Endothelial cell of umbilical vein (primary cell): ENCODE measurements at regions not wholly inside any gene's neighbourhood (a gene's known extent, or its start where the extent isn't known, plus 50 kb on each side); places are given as distances from the start of the nearest gene placed in this dataset.

Experiments
- BruUV-seq: library from RNA; stranded (reverse); fragments of 400-500 nt; replicated peaks from 2 replicates; lab custom pipeline; 2021; lab: Mats Ljungman, UMichigan
- CTCF ChIA-PET: fragments of 300-600, 350-600 bp; sonication (Branson Sonifier 250); formaldehyde crosslinking; loops from one replicate; lab custom pipeline; 2021; ENCODE audit warnings: antibody characterized with exemption, inconsistent platforms; lab: Charles Lee
- POLR2A ChIA-PET: fragments of 300-600, 350-600 bp; sonication (Branson Sonifier 250); formaldehyde crosslinking; loops from one replicate; lab custom pipeline; 2021; ENCODE audit warnings: antibody characterized with exemption, inconsistent platforms; lab: Charles Lee
- DNase-seq: peaks from one replicate; pipeline ENCODE4 v3.0.0-alpha.2; 2011; ENCODE audit warnings: low read depth, low spot score
- FAIRE-seq: peaks from 2 replicates; lab custom pipeline; 2011; peaks lifted over from hg19 to GRCh38; lab: Jason Lieb, UNC
- H2AFZ ChIP-seq: 2 replicates; pipeline ENCODE4 v1.6.0; 2012; ENCODE audit warnings: low read depth, low read length, control low read depth, inconsistent platforms
- H3K27ac ChIP-seq: 2 replicates; pipeline ENCODE4 v1.5.1; 2011; ENCODE audit warnings: low read depth, mild to moderate bottlenecking, control low read depth, low read length, moderate library complexity; ENCODE audit not compliant: insufficient read depth
- H3K27me3 ChIP-seq, 2 experiments: 2 replicates each; pipeline versions ENCODE4 v1.6.0 to v1.6.1; 2011; ENCODE audit warnings: low read length in 2 of 2, mixed read lengths in 1 of 2; ENCODE audit not compliant: control insufficient read depth in 2 of 2, insufficient read depth in 2 of 2
- H3K36me3 ChIP-seq, 2 experiments: 2 replicates in 1 of 2; 3 replicates in 1 of 2; pipeline ENCODE4 v1.5.1; 2011; ENCODE audit warnings: low read length in 2 of 2, mild to moderate bottlenecking in 1 of 2, moderate library complexity in 1 of 2; ENCODE audit not compliant: control insufficient read depth in 2 of 2, insufficient read depth in 2 of 2; ENCODE audit errors: extremely low read depth in 1 of 2
- H3K4me1 ChIP-seq: 3 replicates; pipeline ENCODE4 v1.5.1; 2011; ENCODE audit warnings: mild to moderate bottlenecking, low read length; ENCODE audit not compliant: control insufficient read depth, insufficient read depth; ENCODE audit errors: extremely low read depth
- H3K4me2 ChIP-seq: 2 replicates; pipeline ENCODE4 v1.6.1; 2011; ENCODE audit warnings: low read length, control low read depth, mixed read lengths; ENCODE audit not compliant: insufficient read depth
- H3K4me3 ChIP-seq, 3 experiments: fragments of 200-600 bp in 1 of 3; sonication (generic), shearing (Covaris generic) in 1 of 3; replicated peaks in 1 of 3; 2 replicates each; pipeline ENCODE4 v1.5.1; 2011 to 2016; ENCODE audit warnings: control low read depth in 3 of 3, low read length in 3 of 3, mild to moderate bottlenecking in 2 of 3, inconsistent platforms in 1 of 3, low read depth in 1 of 3, moderate library complexity in 1 of 3; ENCODE audit not compliant: insufficient read depth in 1 of 3
- H3K79me2 ChIP-seq: 2 replicates; pipeline ENCODE4 v1.6.0; 2012; ENCODE audit warnings: low read length, inconsistent platforms; ENCODE audit not compliant: control insufficient read depth, insufficient read depth
- H3K9ac ChIP-seq: replicated peaks from 2 replicates; pipeline ENCODE3; 2011; ENCODE audit warnings: low read length, control low read depth; ENCODE audit not compliant: insufficient read depth; ENCODE audit errors: extremely low read depth
- H3K9me1 ChIP-seq: replicated peaks from 3 replicates; pipeline ENCODE4 v1.6.0; 2011; ENCODE audit warnings: mild to moderate bottlenecking, low read length; ENCODE audit not compliant: control insufficient read depth, insufficient read depth; ENCODE audit errors: extremely low read depth
- H3K9me3 ChIP-seq: replicated peaks from 2 replicates; pipeline ENCODE4 v1.5.1; 2012; ENCODE audit warnings: low read length, inconsistent platforms; ENCODE audit not compliant: control insufficient read depth, insufficient read depth
- H4K20me1 ChIP-seq: replicated peaks from 2 replicates; pipeline ENCODE3; 2011; ENCODE audit warnings: mild to moderate bottlenecking, low read length; ENCODE audit not compliant: control insufficient read depth, insufficient read depth; ENCODE audit errors: extremely low read depth
- CTCF ChIP-seq, 2 donors: IDR thresholded peaks; 1 replicate in 1 of 2; 2 replicates in 1 of 2; pipeline ENCODE4 v1.5.1; 2011; ENCODE audit warnings: low read length in 2 of 2, mild to moderate bottlenecking in 2 of 2, moderate library complexity in 2 of 2, control low read depth in 1 of 2, inconsistent platforms in 1 of 2, low read depth in 1 of 2; ENCODE audit not compliant: insufficient read depth in 1 of 2; ENCODE audit errors: extremely low read depth in 1 of 2
- EZH2 ChIP-seq: IDR thresholded peaks from 2 replicates; pipeline ENCODE4 v1.6.1; 2012; ENCODE audit warnings: borderline replicate concordance, low read depth, mild to moderate bottlenecking, moderate library complexity, low read length, inconsistent platforms; ENCODE audit not compliant: severe bottlenecking
- FOS ChIP-seq: IDR thresholded peaks from 2 replicates; pipeline ENCODE4 v1.6.1; 2011; ENCODE audit warnings: mild to moderate bottlenecking, low read length, moderate library complexity, borderline replicate concordance; ENCODE audit not compliant: insufficient read depth
- GATA2 ChIP-seq: IDR thresholded peaks from 2 replicates; pipeline ENCODE4 v1.7.0; 2011; ENCODE audit warnings: low read depth, mild to moderate bottlenecking, moderate library complexity, mixed read lengths, low read length; ENCODE audit not compliant: insufficient read length, insufficient read depth
- JUN ChIP-seq: IDR thresholded peaks from 2 replicates; pipeline ENCODE4 v1.6.1; 2011; ENCODE audit warnings: borderline replicate concordance, low read depth; ENCODE audit not compliant: insufficient read length, insufficient read depth
- MYC ChIP-seq: IDR thresholded peaks from one replicate; pipeline ENCODE4 v1.6.1; 2011; ENCODE audit warnings: mild to moderate bottlenecking, low read depth, low read length
- POLR2A ChIP-seq: IDR thresholded peaks from 2 replicates; pipeline ENCODE4 v1.6.1; 2012; ENCODE audit warnings: low read depth, mild to moderate bottlenecking, control low read depth, low read length
- POLR2AphosphoS5 ChIP-seq: IDR thresholded peaks from 2 replicates; pipeline ENCODE4 v1.6.1; 2012; ENCODE audit warnings: low read depth, mild to moderate bottlenecking, control low read depth, low read length, moderate library complexity; ENCODE audit not compliant: insufficient read depth
- dilution Hi-C: fragments of 300-500 bp; cut with MboI; formaldehyde crosslinking; loops from one replicate; pipeline ENCODE4 v1.15.0; 2019; ENCODE audit warnings: low sequenced_read_pairs; ENCODE audit not compliant: extremely low pct_ligation_motif_present
- intact Hi-C: fragments of 100-400 bp; cut with micrococcal nuclease; formaldehyde crosslinking; loops from one replicate; pipeline ENCODE4 v1.10.0; 2022
- TF ChIP-seq, protein P1 (sequence below): IDR thresholded peaks from 2 replicates; pipeline ENCODE4 v1.6.1; 2011; ENCODE audit not compliant: insufficient read depth, insufficient read length

DNA sequence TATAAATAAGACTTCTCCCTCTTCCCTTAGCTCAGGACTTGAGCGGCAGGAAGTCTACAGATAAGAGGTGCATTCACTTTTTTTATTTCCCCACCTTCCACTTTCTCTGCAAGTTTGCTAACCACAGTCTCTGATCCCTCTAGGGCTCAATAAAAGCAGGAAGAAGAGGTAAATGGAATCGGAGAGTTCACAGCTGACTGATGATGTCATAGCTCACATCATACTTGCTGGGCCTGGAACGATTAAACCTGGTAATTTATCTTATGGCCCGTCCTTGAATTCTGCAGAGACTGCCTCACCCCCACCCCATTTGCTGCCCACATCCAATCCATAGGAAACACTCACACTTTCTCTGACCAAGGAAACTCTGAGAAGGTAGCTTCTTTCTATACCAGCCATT lies 62.9 kb downstream of the DRD1 start:
- H3K4me1 ChIP-seq = no peaks in the 10 kb centered on the region
- BruUV-seq = no TSS peak
- H3K9me3 ChIP-seq = peaks cover 2% of the 10 kb centered on the region
- H2AFZ ChIP-seq = no peak overlapping the region
- no peak overlapping the region for H3K4me3 ChIP-seq
- no peaks in the 10 kb centered on the region for H3K36me3 ChIP-seq
- no peak overlapping the region for H3K27ac ChIP-seq
- TF ChIP-seq EZH2 = no peak
- no peak for TF ChIP-seq MYC
- CTCF ChIA-PET = no interaction called here
- H3K79me2 ChIP-seq = no peaks in the 10 kb centered on the region
- no peak overlapping the region for H3K9ac ChIP-seq
- POLR2A ChIA-PET = no interaction called here
- FAIRE-seq (no peak), DNase-seq (no peak)
- no peaks in the 10 kb centered on the region for H4K20me1 ChIP-seq
- H3K9me1 ChIP-seq = no peaks in the 10 kb centered on the region
- intact Hi-C loops = no loop called here
- no peak overlapping the region for H3K4me2 ChIP-seq
- dilution Hi-C loops = no loop called here
- H3K27me3 ChIP-seq = no peaks in the 10 kb centered on the region

- Histone ChIP-seq H3K9me3 (peaks cover 3% of the 10 kb centered on the region), H3K27ac (no peak overlapping the region), H3K9ac (no peak overlapping the region), H3K4me3 (no peak overlapping the region), H3K36me3 (no peaks in the 10 kb centered on the region), H4K20me1 (no peaks in the 10 kb centered on the region), H2AFZ (no peak overlapping the region), H3K9me1 (no peaks in the 10 kb centered on the region), H3K4me1 (no peaks in the 10 kb centered on the region), H3K79me2 (no peaks in the 10 kb centered on the region), H3K27me3 (no peaks in the 10 kb centered on the region), H3K4me2 (no peak overlapping the region)
- CTCF ChIA-PET = no interaction called here
- TF ChIP-seq FOS (no peak), GATA2 (no peak), POLR2AphosphoS5 (no peak), MYC (no peak), POLR2A (no peak), JUN (no peak), EZH2 (no peak), CTCF (IDR thresholded peaks at IDR 0.05; ENCODE audit: extremely low read depth in 1 of 2, insufficient read depth in 1 of 2, low read depth in 1 of 2, low read length in 2 of 2) (no peak)
- TF ChIP-seq, protein P1, sequence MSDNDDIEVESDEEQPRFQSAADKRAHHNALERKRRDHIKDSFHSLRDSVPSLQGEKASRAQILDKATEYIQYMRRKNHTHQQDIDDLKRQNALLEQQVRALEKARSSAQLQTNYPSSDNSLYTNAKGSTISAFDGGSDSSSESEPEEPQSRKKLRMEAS = no peak
- DNase-seq (no peak), FAIRE-seq (no peak)
- POLR2A ChIA-PET = no interaction called here
- intact Hi-C loops (no loop called here), dilution Hi-C loops (no loop called here)
- BruUV-seq = no TSS peak
Observed at GRCh38 chr5:175380701-175381100, 63.3 kb downstream of the DRD1 start.
